Fibroblast of mammary gland (primary cell): ENCODE measurements at regions not wholly inside any gene's neighbourhood (a gene's known extent, or its start where the extent isn't known, plus 50 kb on each side); places are given as distances from the start of the nearest gene placed in this dataset.

Source experiments
- DNase-seq: peaks from one replicate; pipeline ENCODE4 v3.0.0-alpha.2; 2010; ENCODE audit warnings: low read depth
- H3K4me3 ChIP-seq: 2 replicates; pipeline ENCODE4 v1.5.1; 2011; ENCODE audit warnings: low read depth, mild to moderate bottlenecking, low read length, moderate library complexity; ENCODE audit not compliant: control insufficient read depth
- CTCF ChIP-seq: conservative IDR thresholded peaks from 2 replicates; pipeline ENCODE4 v1.5.1; 2011; ENCODE audit warnings: low read depth, low read length, inconsistent platforms; ENCODE audit not compliant: control insufficient read depth, insufficient read depth

DNA sequence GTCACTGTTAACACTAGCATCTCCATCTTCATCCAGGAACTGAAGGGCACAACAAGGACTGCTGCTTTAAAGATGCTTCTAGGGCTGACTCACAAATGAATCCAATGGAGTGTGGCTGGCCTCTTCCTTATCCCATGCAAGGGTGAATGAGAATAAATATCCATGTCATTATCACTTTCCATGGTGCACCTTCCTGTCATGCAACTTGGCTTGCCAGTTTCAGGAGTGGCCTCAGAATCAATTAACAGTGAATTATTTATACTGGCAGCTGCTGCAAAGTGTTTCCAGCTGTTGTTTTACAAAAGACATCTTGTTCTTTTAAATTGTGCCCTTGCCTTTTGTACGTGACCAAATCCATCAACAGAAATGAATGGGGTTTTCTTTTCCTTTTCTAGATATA lies 499.3 kb upstream of the TMEM132C start:
- H3K4me3 ChIP-seq: no peak overlapping the region
- TF ChIP-seq CTCF: no peak
- no peak for DNase-seq

DNA sequence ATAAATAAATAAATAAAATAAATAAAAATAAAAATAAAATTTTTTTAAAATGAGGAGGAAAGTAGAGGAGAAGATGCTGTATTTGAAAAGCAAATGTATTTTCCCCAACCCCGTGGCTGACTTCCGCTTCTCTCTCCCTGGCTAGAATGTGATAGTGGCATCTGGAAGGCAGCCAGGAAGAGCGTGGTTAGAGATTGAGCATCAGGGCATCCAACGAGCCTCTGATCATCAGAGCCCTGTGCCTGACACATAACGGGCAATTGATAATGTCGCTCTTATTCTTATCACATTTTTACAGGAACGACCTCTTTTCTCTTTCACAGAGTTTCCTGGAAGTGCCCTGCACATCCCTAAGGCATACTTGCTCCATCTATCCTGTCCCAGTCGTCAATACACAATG lies 496.9 kb upstream of the TMEM132C start:
- no peak for DNase-seq
- H3K4me3 ChIP-seq: no peak overlapping the region
- TF ChIP-seq CTCF: no peak

- no peak overlapping the region for H3K4me3 ChIP-seq
- no peak for TF ChIP-seq CTCF
- no peak for DNase-seq
These were observed 495.4 kb upstream of the TMEM132C start for GRCh38 chr12:127771546-127771945.

DNA sequence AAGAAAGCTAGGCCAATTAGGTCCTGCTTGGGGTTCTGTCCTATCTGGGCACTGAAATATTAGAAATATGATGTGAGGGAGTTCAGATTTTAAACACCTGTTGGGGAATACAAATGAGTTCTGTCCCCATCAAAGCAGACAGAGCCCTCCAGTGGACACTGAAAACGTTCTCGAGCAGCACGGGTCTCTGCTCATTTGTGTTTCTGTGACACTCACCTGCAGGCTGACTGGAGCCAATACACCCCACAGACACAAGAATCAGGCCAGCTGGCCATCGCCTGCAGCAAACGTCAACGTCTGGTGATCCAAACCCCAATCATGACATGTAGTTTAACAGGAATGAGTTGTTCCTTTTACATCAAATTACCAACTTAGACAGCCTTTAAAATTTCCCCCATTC lies 493.4 kb upstream of the TMEM132C start:
- TF ChIP-seq CTCF: no peak
- DNase-seq: no peak
- no peak overlapping the region for H3K4me3 ChIP-seq

DNA sequence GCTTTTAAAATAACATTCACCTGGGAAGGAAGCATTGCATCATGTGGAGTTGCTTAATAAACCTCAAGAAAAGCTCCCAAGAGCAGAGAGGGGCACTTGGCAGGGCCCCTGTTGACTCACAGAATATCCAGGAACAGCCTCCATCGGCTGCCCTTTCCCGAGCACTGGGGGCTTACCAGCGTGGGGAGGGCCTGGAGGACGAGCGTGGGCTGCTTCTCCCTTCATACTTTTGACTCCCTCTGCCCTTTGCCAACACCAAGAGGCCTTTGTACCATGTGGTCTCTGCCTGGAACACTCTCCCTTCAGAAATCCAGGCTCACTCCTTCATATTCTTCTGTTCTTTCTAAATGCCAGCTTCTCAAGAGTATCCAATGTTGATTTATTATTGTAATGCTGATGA lies 492.1 kb upstream of the TMEM132C start:
- DNase-seq: peak; percentile 3
- no peak overlapping the region for H3K4me3 ChIP-seq
- no peak for TF ChIP-seq CTCF

- no peak overlapping the region for H3K4me3 ChIP-seq
- no peak for TF ChIP-seq CTCF
- no peak for DNase-seq
These were observed 487.5 kb upstream of the TMEM132C start for GRCh38 chr12:127779301-127780045.

DNA sequence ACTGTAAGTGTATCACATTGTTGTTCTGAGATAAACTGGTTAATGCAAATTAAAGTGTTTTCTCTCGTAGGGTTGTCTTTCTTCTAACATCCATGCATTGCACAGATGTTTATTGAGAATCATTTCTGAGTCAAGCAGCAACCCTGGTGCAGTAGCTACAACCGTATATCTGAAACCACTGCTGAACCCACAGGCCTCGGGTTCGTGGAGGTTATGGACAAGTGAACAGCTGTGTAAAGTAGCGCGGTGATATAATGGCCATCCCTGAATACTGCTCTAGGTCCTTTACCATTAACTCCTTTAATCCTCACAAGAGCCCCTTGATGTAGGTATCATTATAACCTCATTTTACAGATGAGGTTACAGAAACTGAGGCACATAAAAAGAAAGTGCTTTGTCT lies 486.1 kb upstream of the TMEM132C start:
- no peak overlapping the region for H3K4me3 ChIP-seq
- no peak for DNase-seq
- TF ChIP-seq CTCF: no peak
